ENCODE measurements at regions not wholly inside any gene's neighbourhood (a gene's known extent, or its start where the extent isn't known, plus 50 kb on each side); places are given as distances from the start of the nearest gene placed in this dataset.

GRCh38 chr9:89742660-89743059, 137.8 kb downstream of the GADD45G start:
- no peaks in the 10 kb centered on the region; a peak in 1 of 4 replicates for H3K27me3 ChIP-seq (replicated peaks in 1 of 2; ENCODE audit: control insufficient read depth in 2 of 2, insufficient read depth in 2 of 2, low read length in 1 of 2)
- H3K36me3 ChIP-seq (ENCODE audit: control insufficient read depth in 2 of 2, insufficient read depth in 2 of 2, low read length in 1 of 2), result no peaks in the 10 kb centered on the region
- CTCF ChIA-PET, result interaction anchor here (1.1 to 2.3 kb wide), 5 partner anchors 11 to 140 kb away, joined by 3 to 12 read pairs (median 4); no protein-coding TSS in a partner anchor
- in situ Hi-C loops (cut with MboI) (no loop called here), intact Hi-C loops (cut with micrococcal nuclease; ENCODE audit: unreplicated experiment) (no loop called here)
- H3K9ac ChIP-seq (ENCODE audit: control insufficient read depth, insufficient read depth, low read length), result no peak overlapping the region
- peak overlapping the region; percentile 77 for H3K4me2 ChIP-seq (ENCODE audit: control insufficient read depth, insufficient read depth)
- FAIRE-seq, result no peak
- ATAC-seq, result no peak
- RAD21 ChIA-PET (ENCODE audit: unreplicated experiment), result interaction anchor here (0.6 to 4.0 kb wide), 12 partner anchors 10 to 173 kb away, joined by 3 to 57 read pairs (median 4); no protein-coding TSS in a partner anchor
- POLR2A ChIA-PET, result interaction anchor here (1.5 to 1.8 kb wide), 3 partner anchors 11 to 41 kb away, joined by 4 to 9 read pairs (median 5); no protein-coding TSS in a partner anchor
- no peaks in the 10 kb centered on the region for H3K79me2 ChIP-seq (ENCODE audit: control insufficient read depth, insufficient read depth, low read length)
- H3K9me3 ChIP-seq (replicated peaks; ENCODE audit: control insufficient read depth, insufficient read depth, low read length), result no peaks in the 10 kb centered on the region; the same call in 2 of the 3 replicates
- no peak overlapping the region for H3K4me3 ChIP-seq
- H3K27ac ChIP-seq (ENCODE audit: control insufficient read depth, insufficient read depth), result peak overlapping the region; percentile 58
- no peaks in the 10 kb centered on the region for H4K20me1 ChIP-seq (ENCODE audit: control insufficient read depth, insufficient read depth)
- no peak for DNase-seq (ENCODE audit: low read depth, low spot score)
- SMC1A ChIA-PET (ENCODE audit: uncharacterized antibody, unreplicated experiment), result interaction anchor here (0.9 to 4.2 kb wide), 14 partner anchors 9 to 336 kb away, joined by 3 to 33 read pairs (median 6); no protein-coding TSS in a partner anchor
- BruUV-seq (replicated peaks), result no TSS peak
- no peak for TF ChIP-seq REST (IDR thresholded peaks at IDR 0.05; ENCODE audit: low read depth, low read length)
- H2AFZ ChIP-seq (ENCODE audit: control insufficient read depth, low read depth, low read length), result peak overlapping the region; percentile 44; the same call in 1 of the 2 replicates
- peaks cover 48% of the 10 kb centered on the region for H3K4me1 ChIP-seq (ENCODE audit: control insufficient read depth, insufficient read depth, low read length)
- WGBS (ENCODE audit: insufficient coverage, insufficient replicate concordance, low lambda C conversion rate, missing lambda C conversion rate), result 62% methylated on average over 6 of the region's 6 CpGs

- no peaks in the 10 kb centered on the region; the same call in 2 of the 3 replicates for H3K9me3 ChIP-seq (replicated peaks; ENCODE audit: control insufficient read depth, insufficient read depth, low read length)
- H3K4me2 ChIP-seq (ENCODE audit: control insufficient read depth, insufficient read depth), result peak overlapping the region; percentile 77
- peak; percentile 24 for ATAC-seq
- peaks cover 48% of the 10 kb centered on the region for H3K4me1 ChIP-seq (ENCODE audit: control insufficient read depth, insufficient read depth, low read length)
- BruUV-seq (replicated peaks), result no TSS peak
- SMC1A ChIA-PET (ENCODE audit: uncharacterized antibody, unreplicated experiment), result interaction anchor here (0.9 to 4.2 kb wide), 19 partner anchors 8 to 335 kb away, joined by 3 to 33 read pairs (median 5); no protein-coding TSS in a partner anchor
- no peaks in the 10 kb centered on the region for H3K79me2 ChIP-seq (ENCODE audit: control insufficient read depth, insufficient read depth, low read length)
- peak; percentile 36 for DNase-seq (ENCODE audit: low read depth, low spot score)
- peak overlapping the region; percentile 55 for H2AFZ ChIP-seq (ENCODE audit: control insufficient read depth, low read depth, low read length)
- H3K27me3 ChIP-seq (replicated peaks in 1 of 2; ENCODE audit: control insufficient read depth in 2 of 2, insufficient read depth in 2 of 2, low read length in 1 of 2), result no peaks in the 10 kb centered on the region; a peak in 1 of 4 replicates
- POLR2A ChIA-PET, result interaction anchor here (0.8 to 1.8 kb wide), 7 partner anchors 10 to 140 kb away, joined by 3 to 9 read pairs (median 4); no protein-coding TSS in a partner anchor
- H3K9ac ChIP-seq (ENCODE audit: control insufficient read depth, insufficient read depth, low read length), result no peak overlapping the region
- no peak for FAIRE-seq
- H3K4me3 ChIP-seq, result no peak overlapping the region
- intact Hi-C loops (cut with micrococcal nuclease; ENCODE audit: unreplicated experiment) (no loop called here), in situ Hi-C loops (cut with MboI) (no loop called here)
- WGBS (ENCODE audit: insufficient coverage, insufficient replicate concordance, low lambda C conversion rate, missing lambda C conversion rate), result 0% methylated on average over 5 of the region's 5 CpGs
- peak overlapping the region; percentile 58 for H3K27ac ChIP-seq (ENCODE audit: control insufficient read depth, insufficient read depth)
- CTCF ChIA-PET, result interaction anchor here (0.6 to 2.3 kb wide), 9 partner anchors 10 to 1679 kb away, joined by 3 to 12 read pairs (median 4); no protein-coding TSS in a partner anchor
- H3K36me3 ChIP-seq (ENCODE audit: control insufficient read depth in 2 of 2, insufficient read depth in 2 of 2, low read length in 1 of 2), result no peaks in the 10 kb centered on the region
- H4K20me1 ChIP-seq (ENCODE audit: control insufficient read depth, insufficient read depth), result no peaks in the 10 kb centered on the region
- RAD21 ChIA-PET (ENCODE audit: unreplicated experiment), result interaction anchor here (0.9 to 4.0 kb wide), 17 partner anchors 9 to 179 kb away, joined by 3 to 57 read pairs (median 4); no protein-coding TSS in a partner anchor
- TF ChIP-seq RELA (IDR thresholded peaks at IDR 0.05; ENCODE audit: borderline replicate concordance, partially characterized antibody) (no peak), NR2C1 (IDR thresholded peaks at IDR 0.05) (no peak), CUX1 (IDR thresholded peaks at IDR 0.05; ENCODE audit: insufficient replicate concordance, low read depth, low read length) (no peak), ZNF217 (IDR thresholded peaks at IDR 0.05) (no peak), TCF3 (IDR thresholded peaks at IDR 0.05; ENCODE audit: borderline replicate concordance, insufficient read depth, low read depth, low read length) (peak; percentile 79; the same call in 1 of the 2 replicates), EED (IDR thresholded peaks at IDR 0.05; ENCODE audit: low read depth) (no peak)
These were observed 138.4 kb downstream of the GADD45G start for GRCh38 chr9:89743216-89743572.
